SK-N-MC (cell line): ENCODE measurements at regions not wholly inside any gene's neighbourhood (a gene's known extent, or its start where the extent isn't known, plus 50 kb on each side); places are given as distances from the start of the nearest gene placed in this dataset.

Experiments
- EZH2 ChIP-seq: fragments of 200-600 bp; sonication (generic); IDR thresholded peaks from one replicate; pipeline ENCODE4 v1.6.1; 2017; ENCODE audit warnings: antibody characterized with exemption
- FOXP2 ChIP-seq: optimal IDR thresholded peaks from 2 replicates; pipeline ENCODE3; 2011; ENCODE audit warnings: mild to moderate bottlenecking, moderate library complexity; ENCODE audit not compliant: insufficient read depth; ENCODE audit errors: extremely low read length, control extremely low read depth
- POLR2AphosphoS5 ChIP-seq: IDR thresholded peaks from 2 replicates; pipeline ENCODE4 v1.6.1; 2012; ENCODE audit warnings: mild to moderate bottlenecking, low read depth, low read length, borderline replicate concordance

GRCh38 chr6:74066168-74066871, 370.3 kb downstream of the CD109 start:
- TF ChIP-seq EZH2: no peak
- TF ChIP-seq POLR2AphosphoS5: no peak
- TF ChIP-seq FOXP2: no peak
